ENCODE measurements at regions not wholly inside any gene's neighbourhood (a gene's known extent, or its start where the extent isn't known, plus 50 kb on each side); places are given as distances from the start of the nearest gene placed in this dataset.

DNA sequence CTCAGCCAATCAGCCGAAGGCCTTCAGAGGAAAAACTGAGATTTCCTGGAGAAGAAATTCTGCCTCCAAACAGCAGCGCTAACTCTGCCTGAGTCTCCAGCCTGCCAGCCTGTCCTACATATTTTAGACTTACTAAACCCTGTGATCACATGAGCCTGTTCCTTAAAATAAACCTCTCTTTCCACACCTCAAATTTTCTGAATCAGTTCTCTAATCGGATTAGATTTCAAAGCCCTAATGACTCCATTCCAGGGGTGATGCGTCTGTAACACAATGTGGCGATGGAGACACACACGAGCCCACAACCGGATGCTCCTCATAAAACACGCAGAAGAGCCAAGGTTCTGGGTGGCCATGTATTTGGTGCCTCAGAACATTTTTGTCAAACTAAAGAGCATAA is 1371.2 kb downstream of the BRD1 start:
- Histone ChIP-seq H3K9me3 (ENCODE audit: control insufficient read depth in 1 of 2, insufficient read depth in 1 of 2, low read depth in 1 of 2, low read length in 2 of 2) (no peaks in the 10 kb centered on the region), H3K36me3 (ENCODE audit: control insufficient read depth in 1 of 2, insufficient read depth in 2 of 2, low read length in 2 of 2) (no peaks in the 10 kb centered on the region), H3K4me3 (replicated peaks in 1 of 2; ENCODE audit: low read depth in 1 of 2, low read length in 2 of 2) (no peak overlapping the region), H3K9ac (ENCODE audit: low read length) (no peak overlapping the region), H3K27me3 (ENCODE audit: insufficient read depth, low read length) (no peaks in the 10 kb centered on the region), H3K27ac (ENCODE audit: low read depth, low read length) (no peak overlapping the region), H3K9me2 (ENCODE audit: insufficient read depth) (no peaks in the 10 kb centered on the region), H3K79me2 (ENCODE audit: insufficient read depth, low read length) (no peaks in the 10 kb centered on the region), H3K4me1 (ENCODE audit: control insufficient read depth in 1 of 2, insufficient read depth in 2 of 2, low read length in 2 of 2) (no peaks in the 10 kb centered on the region), H3K4me2 (ENCODE audit: low read length) (no peak overlapping the region), H2AFZ (ENCODE audit: low read depth, low read length, poor library complexity, severe bottlenecking) (no peak overlapping the region), H4K20me1 (ENCODE audit: insufficient read depth) (no peaks in the 10 kb centered on the region)
- DNase-seq (ENCODE audit: low read depth, low spot score) (no peak), ATAC-seq (no peak)
- TF ChIP-seq ZNF274 (IDR thresholded peaks at IDR 0.05; ENCODE audit: low read depth, low read length): no peak
- TF ChIP-seq, protein P1, sequence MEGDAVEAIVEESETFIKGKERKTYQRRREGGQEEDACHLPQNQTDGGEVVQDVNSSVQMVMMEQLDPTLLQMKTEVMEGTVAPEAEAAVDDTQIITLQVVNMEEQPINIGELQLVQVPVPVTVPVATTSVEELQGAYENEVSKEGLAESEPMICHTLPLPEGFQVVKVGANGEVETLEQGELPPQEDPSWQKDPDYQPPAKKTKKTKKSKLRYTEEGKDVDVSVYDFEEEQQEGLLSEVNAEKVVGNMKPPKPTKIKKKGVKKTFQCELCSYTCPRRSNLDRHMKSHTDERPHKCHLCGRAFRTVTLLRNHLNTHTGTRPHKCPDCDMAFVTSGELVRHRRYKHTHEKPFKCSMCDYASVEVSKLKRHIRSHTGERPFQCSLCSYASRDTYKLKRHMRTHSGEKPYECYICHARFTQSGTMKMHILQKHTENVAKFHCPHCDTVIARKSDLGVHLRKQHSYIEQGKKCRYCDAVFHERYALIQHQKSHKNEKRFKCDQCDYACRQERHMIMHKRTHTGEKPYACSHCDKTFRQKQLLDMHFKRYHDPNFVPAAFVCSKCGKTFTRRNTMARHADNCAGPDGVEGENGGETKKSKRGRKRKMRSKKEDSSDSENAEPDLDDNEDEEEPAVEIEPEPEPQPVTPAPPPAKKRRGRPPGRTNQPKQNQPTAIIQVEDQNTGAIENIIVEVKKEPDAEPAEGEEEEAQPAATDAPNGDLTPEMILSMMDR (IDR thresholded peaks at IDR 0.05 in 2 of 3, conservative IDR thresholded peaks at IDR 0.05 in 1 of 3; ENCODE audit: borderline replicate concordance in 1 of 3, insufficient read depth in 1 of 3, low read depth in 2 of 3, low read length in 2 of 3): no peak
- TF ChIP-seq SP1 (IDR thresholded peaks at IDR 0.05; ENCODE audit: low read depth): no peak
- TF ChIP-seq POLR2A (IDR thresholded peaks at IDR 0.05; ENCODE audit: borderline replicate concordance, extremely low read depth, insufficient read depth, insufficient read length): no peak
- no peak for TF ChIP-seq JUND (IDR thresholded peaks at IDR 0.05)
- no peak for TF ChIP-seq TCF7L2 (IDR thresholded peaks at IDR 0.05; ENCODE audit: borderline replicate concordance, extremely low read depth, insufficient read depth, insufficient read length)
- TF ChIP-seq EGR1 (IDR thresholded peaks at IDR 0.05; ENCODE audit: low read depth): no peak
- no peak for TF ChIP-seq CEBPB (IDR thresholded peaks at IDR 0.05; ENCODE audit: low read depth)
- TF ChIP-seq, protein P2, sequence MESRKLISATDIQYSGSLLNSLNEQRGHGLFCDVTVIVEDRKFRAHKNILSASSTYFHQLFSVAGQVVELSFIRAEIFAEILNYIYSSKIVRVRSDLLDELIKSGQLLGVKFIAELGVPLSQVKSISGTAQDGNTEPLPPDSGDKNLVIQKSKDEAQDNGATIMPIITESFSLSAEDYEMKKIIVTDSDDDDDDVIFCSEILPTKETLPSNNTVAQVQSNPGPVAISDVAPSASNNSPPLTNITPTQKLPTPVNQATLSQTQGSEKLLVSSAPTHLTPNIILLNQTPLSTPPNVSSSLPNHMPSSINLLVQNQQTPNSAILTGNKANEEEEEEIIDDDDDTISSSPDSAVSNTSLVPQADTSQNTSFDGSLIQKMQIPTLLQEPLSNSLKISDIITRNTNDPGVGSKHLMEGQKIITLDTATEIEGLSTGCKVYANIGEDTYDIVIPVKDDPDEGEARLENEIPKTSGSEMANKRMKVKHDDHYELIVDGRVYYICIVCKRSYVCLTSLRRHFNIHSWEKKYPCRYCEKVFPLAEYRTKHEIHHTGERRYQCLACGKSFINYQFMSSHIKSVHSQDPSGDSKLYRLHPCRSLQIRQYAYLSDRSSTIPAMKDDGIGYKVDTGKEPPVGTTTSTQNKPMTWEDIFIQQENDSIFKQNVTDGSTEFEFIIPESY (IDR thresholded peaks at IDR 0.05; ENCODE audit: extremely low read depth, insufficient replicate concordance, low read length): no peak
- TF ChIP-seq EZH2 (IDR thresholded peaks at IDR 0.05): no peak
- no peak for TF ChIP-seq EZH2phosphoT487 (IDR thresholded peaks at IDR 0.05; ENCODE audit: borderline replicate concordance)
- TF ChIP-seq SIN3A (IDR thresholded peaks at IDR 0.05; ENCODE audit: low read depth): no peak
- no peak for TF ChIP-seq YY1 (IDR thresholded peaks at IDR 0.05; ENCODE audit: extremely low read depth, insufficient replicate concordance, low read depth, low read length)
- no peak for TF ChIP-seq RAD21 (IDR thresholded peaks at IDR 0.05; ENCODE audit: low read depth)
- no peak for TF ChIP-seq ZFX (IDR thresholded peaks at IDR 0.05)
- intact Hi-C loops (cut with micrococcal nuclease): no loop called here
- no TSS peak for BruUV-seq (replicated peaks)
- POLR2A ChIA-PET: no interaction called here
- RAD21 ChIA-PET (ENCODE audit: low non-redundant PET in 1 of 2, low total read pairs in 2 of 2, uncharacterized antibody in 2 of 2, unreplicated experiment in 2 of 2): no interaction called here
- CTCF ChIA-PET: no interaction called here
